Stimulated activated CD8-positive, alpha-beta memory T cell treated with anti-CD3 and anti-CD28 coated beads, Interleukin-12 subunit alpha, Interleukin-12 subunit beta, amount 100 ng/mL, for 24 hours (primary cell): ENCODE measurements at regions not wholly inside any gene's neighbourhood (a gene's known extent, or its start where the extent isn't known, plus 50 kb on each side); places are given as distances from the start of the nearest gene placed in this dataset.

ENCODE experiments used
- DNase-seq: peaks from one replicate; pipeline ENCODE4 v3.0.0-alpha.2; 2020; ENCODE audit errors: extremely low read depth

GRCh38 chr14:54127526-54127925 is 170.9 kb upstream of the BMP4 start:
- DNase-seq, result no peak

GRCh38 chr14:54129850-54130640 is 173.4 kb upstream of the BMP4 start:
- DNase-seq, result no peak

GRCh38 chr14:54132496-54132895 is 175.9 kb upstream of the BMP4 start:
- no peak for DNase-seq

GRCh38 chr14:54133896-54134295 is 177.3 kb upstream of the BMP4 start:
- no peak for DNase-seq

GRCh38 chr14:54135804-54136280 is 179.2 kb upstream of the BMP4 start:
- DNase-seq, result no peak

- DNase-seq, result no peak
Measured at GRCh38 chr14:54136894-54137613, 180.4 kb upstream of the BMP4 start.

GRCh38 chr14:54137614-54137961 is 181.0 kb upstream of the BMP4 start:
- DNase-seq, result no peak

GRCh38 chr14:54138024-54138353 is 181.4 kb upstream of the BMP4 start:
- DNase-seq, result no peak

GRCh38 chr14:54138354-54139038 is 181.9 kb upstream of the BMP4 start:
- DNase-seq, result no peak

- no peak for DNase-seq
Measured at GRCh38 chr14:54140551-54140950, 183.9 kb upstream of the BMP4 start.

- DNase-seq, result no peak
Measured at GRCh38 chr14:54146601-54147000, 190.0 kb upstream of the BMP4 start.

GRCh38 chr14:54147282-54147681 is 190.7 kb upstream of the BMP4 start:
- no peak for DNase-seq

GRCh38 chr14:54147758-54148157 is 191.1 kb upstream of the BMP4 start:
- DNase-seq, result no peak

GRCh38 chr14:54148251-54148650 is 191.6 kb upstream of the BMP4 start:
- DNase-seq, result no peak

GRCh38 chr14:54152351-54152750 is 195.7 kb upstream of the BMP4 start:
- DNase-seq, result no peak

- DNase-seq, result no peak
Measured at GRCh38 chr14:54166049-54166950, 209.7 kb upstream of the BMP4 start.

GRCh38 chr14:54168489-54168888 is 211.9 kb upstream of the BMP4 start:
- DNase-seq, result no peak

- DNase-seq, result no peak
Measured at GRCh38 chr14:54169254-54169924, 212.8 kb upstream of the BMP4 start.

- no peak for DNase-seq
Measured at GRCh38 chr14:54170301-54170700, 213.7 kb upstream of the BMP4 start.

GRCh38 chr14:54172114-54172513 is 215.5 kb upstream of the BMP4 start:
- no peak for DNase-seq

GRCh38 chr14:54172562-54172961 is 215.9 kb upstream of the BMP4 start:
- DNase-seq, result no peak
